Ovary (tissue), 3 donors: ENCODE measurements at regions not wholly inside any gene's neighbourhood (a gene's known extent, or its start where the extent isn't known, plus 50 kb on each side); places are given as distances from the start of the nearest gene placed in this dataset.

ENCODE experiments used
- CTCF ChIP-seq, 3 donors: fragments of 450-650 bp in 2 of 3; fragments of 200-600 bp in 1 of 3; IDR thresholded peaks; one replicate each; pipeline versions ENCODE4 v1.5.1 to v1.8.0; 2016 to 2022; ENCODE audit warnings: antibody characterized with exemption in 3 of 3, mild to moderate bottlenecking in 1 of 3
- EP300 ChIP-seq: sonication (generic); formaldehyde crosslinking; IDR thresholded peaks from one replicate; pipeline ENCODE4 v1.6.1; 2017; ENCODE audit warnings: antibody characterized with exemption
- POLR2A ChIP-seq: fragments of 450-650 bp; IDR thresholded peaks from one replicate; pipeline ENCODE4 v1.6.1; 2017; ENCODE audit warnings: antibody characterized with exemption, mild to moderate bottlenecking, moderate library complexity
- donor health status: DM: no; HTN: no; CAD: no.

- TF ChIP-seq EP300, result no peak
- TF ChIP-seq CTCF (IDR thresholded peaks at IDR 0.05), result no peak
- TF ChIP-seq POLR2A, result no peak
Observed at GRCh38 chr1:181208967-181209366, 120.5 kb downstream of the IER5 start.
